ENCODE measurements at regions not wholly inside any gene's neighbourhood (a gene's known extent, or its start where the extent isn't known, plus 50 kb on each side); places are given as distances from the start of the nearest gene placed in this dataset.

GRCh38 chr15:93469994-93470393 is 381.0 kb upstream of the RGMA start:
- DNase-seq: no peak

- DNase-seq: peak in 1 of 2 experiments; percentile 17
Measured at GRCh38 chr15:93467337-93467736, 378.3 kb upstream of the RGMA start.

GRCh38 chr15:93466380-93466779 is 377.4 kb upstream of the RGMA start:
- no peak for DNase-seq

GRCh38 chr15:93462690-93463089 is 373.7 kb upstream of the RGMA start:
- DNase-seq: no peak

GRCh38 chr15:93460717-93461116 is 371.7 kb upstream of the RGMA start:
- DNase-seq: no peak

- DNase-seq: no peak
Measured at GRCh38 chr15:93459396-93459795, 370.4 kb upstream of the RGMA start.

GRCh38 chr15:93458597-93458996 is 369.6 kb upstream of the RGMA start:
- no peak for DNase-seq

- no peak for DNase-seq
Measured at GRCh38 chr15:93454788-93455187, 365.8 kb upstream of the RGMA start.

- no peak for DNase-seq
Measured at GRCh38 chr15:93452537-93453211, 363.7 kb upstream of the RGMA start.

GRCh38 chr15:93451822-93452221 is 362.8 kb upstream of the RGMA start:
- DNase-seq: no peak

- DNase-seq: no peak
Measured at GRCh38 chr15:93451265-93451664, 362.3 kb upstream of the RGMA start.

- no peak for DNase-seq
Measured at GRCh38 chr15:93449798-93450197, 360.8 kb upstream of the RGMA start.

GRCh38 chr15:93438310-93438709 is 349.3 kb upstream of the RGMA start:
- DNase-seq: no peak

- no peak for DNase-seq
Measured at GRCh38 chr15:93432474-93432873, 343.5 kb upstream of the RGMA start.

- DNase-seq: no peak
Measured at GRCh38 chr15:93428807-93429351, 339.9 kb upstream of the RGMA start.

GRCh38 chr15:93428150-93428549 is 339.1 kb upstream of the RGMA start:
- no peak for DNase-seq

GRCh38 chr15:93424131-93424530 is 335.1 kb upstream of the RGMA start:
- no peak for DNase-seq

- DNase-seq: no peak
Measured at GRCh38 chr15:93422476-93422875, 333.5 kb upstream of the RGMA start.

- DNase-seq: no peak
Measured at GRCh38 chr15:93420477-93420876, 331.5 kb upstream of the RGMA start.

GRCh38 chr15:93420050-93420452 is 331.0 kb upstream of the RGMA start:
- no peak for DNase-seq

GRCh38 chr15:93418566-93418965 is 329.6 kb upstream of the RGMA start:
- no peak for DNase-seq

GRCh38 chr15:93417631-93418030 is 328.6 kb upstream of the RGMA start:
- no peak for DNase-seq

- DNase-seq: no peak
Measured at GRCh38 chr15:93417156-93417555, 328.1 kb upstream of the RGMA start.

GRCh38 chr15:93415576-93415975 is 326.6 kb upstream of the RGMA start:
- DNase-seq: no peak

GRCh38 chr15:93414576-93415231 is 325.7 kb upstream of the RGMA start:
- DNase-seq: no peak
